Suprapubic skin (tissue), 3 donors: ENCODE measurements at regions not wholly inside any gene's neighbourhood (a gene's known extent, or its start where the extent isn't known, plus 50 kb on each side); places are given as distances from the start of the nearest gene placed in this dataset.

ENCODE experiments used
- POLR2A ChIP-seq, 2 donors: fragments of 450-650 bp; IDR thresholded peaks; one replicate each; pipeline ENCODE4 v1.6.1; 2017; ENCODE audit warnings: antibody characterized with exemption in 2 of 2, mild to moderate bottlenecking in 2 of 2, moderate library complexity in 2 of 2
- TF ChIP-seq, protein P1 (sequence below), 2 donors: fragments of 200-600 bp in 1 of 2; fragments of 450-650 bp in 1 of 2; sonication (generic) in 1 of 2; IDR thresholded peaks; one replicate each; pipeline ENCODE4 v1.5.1; 2016 to 2019; ENCODE audit warnings: antibody characterized with exemption in 2 of 2, mild to moderate bottlenecking in 1 of 2, moderate library complexity in 1 of 2

DNA sequence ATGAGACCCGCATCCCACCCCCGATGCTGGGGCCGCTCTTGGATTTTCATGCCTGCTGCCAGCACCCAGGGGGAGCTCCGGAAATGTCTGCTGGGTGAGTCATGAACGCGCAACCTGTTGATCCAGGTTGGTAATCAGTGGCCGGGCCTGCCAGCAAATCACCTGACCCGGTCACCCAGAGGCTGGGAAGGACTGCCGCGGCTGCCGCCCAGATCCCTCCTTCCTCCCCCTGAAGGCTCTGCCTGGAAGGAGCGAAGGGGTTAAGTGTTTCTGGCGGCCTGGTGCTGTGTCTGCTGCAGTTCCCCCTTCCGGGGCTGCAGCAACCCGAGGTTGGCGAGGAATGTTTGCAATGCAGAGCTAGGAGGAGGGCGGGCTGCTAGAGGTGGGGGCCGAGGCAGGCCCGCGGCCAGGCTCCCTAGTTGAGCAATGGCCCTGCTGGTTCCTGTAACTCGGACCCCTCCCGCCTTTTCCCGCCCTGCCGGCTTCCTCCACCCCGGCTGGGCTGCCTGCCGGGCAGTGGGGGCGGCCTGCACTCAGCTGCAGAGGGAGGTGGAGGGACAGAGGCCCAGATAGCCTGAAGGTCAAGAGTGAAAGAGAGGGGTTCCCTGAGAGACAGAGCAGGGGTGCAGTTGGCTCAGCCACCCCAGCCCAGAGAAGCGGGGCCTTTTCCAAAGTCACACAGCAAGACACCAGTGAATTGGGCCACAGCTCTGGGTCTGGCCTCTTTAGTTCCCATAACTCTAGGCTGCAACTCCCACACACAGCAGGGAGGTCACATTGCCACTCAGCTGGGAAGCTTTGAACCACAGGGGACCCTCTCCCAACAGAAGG, 156.3 kb upstream of the IER5L start:
- TF ChIP-seq POLR2A (IDR thresholded peaks at IDR 0.05), result peak in 1 of 2 donors; percentile 4
- TF ChIP-seq, protein P1, sequence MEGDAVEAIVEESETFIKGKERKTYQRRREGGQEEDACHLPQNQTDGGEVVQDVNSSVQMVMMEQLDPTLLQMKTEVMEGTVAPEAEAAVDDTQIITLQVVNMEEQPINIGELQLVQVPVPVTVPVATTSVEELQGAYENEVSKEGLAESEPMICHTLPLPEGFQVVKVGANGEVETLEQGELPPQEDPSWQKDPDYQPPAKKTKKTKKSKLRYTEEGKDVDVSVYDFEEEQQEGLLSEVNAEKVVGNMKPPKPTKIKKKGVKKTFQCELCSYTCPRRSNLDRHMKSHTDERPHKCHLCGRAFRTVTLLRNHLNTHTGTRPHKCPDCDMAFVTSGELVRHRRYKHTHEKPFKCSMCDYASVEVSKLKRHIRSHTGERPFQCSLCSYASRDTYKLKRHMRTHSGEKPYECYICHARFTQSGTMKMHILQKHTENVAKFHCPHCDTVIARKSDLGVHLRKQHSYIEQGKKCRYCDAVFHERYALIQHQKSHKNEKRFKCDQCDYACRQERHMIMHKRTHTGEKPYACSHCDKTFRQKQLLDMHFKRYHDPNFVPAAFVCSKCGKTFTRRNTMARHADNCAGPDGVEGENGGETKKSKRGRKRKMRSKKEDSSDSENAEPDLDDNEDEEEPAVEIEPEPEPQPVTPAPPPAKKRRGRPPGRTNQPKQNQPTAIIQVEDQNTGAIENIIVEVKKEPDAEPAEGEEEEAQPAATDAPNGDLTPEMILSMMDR (IDR thresholded peaks at IDR 0.05), result peak in 1 of 2 donors; percentile 8
